PC-9 (cell line): ENCODE measurements at regions not wholly inside any gene's neighbourhood (a gene's known extent, or its start where the extent isn't known, plus 50 kb on each side); places are given as distances from the start of the nearest gene placed in this dataset.

ENCODE experiments used
- BruUV-seq: library from RNA; stranded (reverse); fragments of 400-500 nt; replicated peaks from 2 replicates; lab custom pipeline; 2021; lab: Mats Ljungman, UMichigan
- CTCF ChIA-PET: fragments of 300-600 bp; sonication (Branson Sonifier 250); formaldehyde crosslinking; loops from one replicate; lab custom pipeline; 2022; ENCODE audit warnings: antibody characterized with exemption; lab: Charles Lee
- POLR2A ChIA-PET: fragments of 300-600 bp; sonication (Branson Sonifier 250); formaldehyde crosslinking; loops from one replicate; lab custom pipeline; 2022; ENCODE audit warnings: antibody characterized with exemption; ENCODE audit not compliant: unreplicated experiment; lab: Charles Lee
- DNase-seq, 2 experiments: peaks; one replicate each; pipeline versions ENCODE4 v3.0.0 to v3.0.0-alpha.2; 2015 to 2022; ENCODE audit warnings: mixed read lengths in 1 of 2
- H2AFZ ChIP-seq: fragments of 200-600 bp; sonication (generic); 2 replicates; pipeline ENCODE4 v1.8.1; 2017; ENCODE audit warnings: antibody characterized with exemption
- H3F3A ChIP-seq: fragments of 200-600 bp; sonication (generic); 2 replicates; pipeline ENCODE4 v1.8.1; 2017; ENCODE audit warnings: antibody characterized with exemption, mild to moderate bottlenecking, low read depth; ENCODE audit not compliant: insufficient read depth
- H3K27ac ChIP-seq: fragments of 200-600 bp; sonication (generic); 2 replicates; pipeline ENCODE4 v1.6.1; 2016; ENCODE audit warnings: mixed run types
- H3K27me3 ChIP-seq: fragments of 200-600 bp; sonication (generic); 2 replicates; pipeline ENCODE4 v1.6.1; 2016; ENCODE audit warnings: low read depth, mixed run types; ENCODE audit not compliant: insufficient read depth
- H3K36me3 ChIP-seq: fragments of 200-600 bp; sonication (generic); 2 replicates; pipeline ENCODE4 v1.6.1; 2016; ENCODE audit warnings: low read depth, mixed run types
- H3K4me1 ChIP-seq: fragments of 200-600 bp; sonication (generic); replicated peaks from 2 replicates; pipeline ENCODE4 v1.6.1; 2016; ENCODE audit warnings: mixed run types; ENCODE audit not compliant: insufficient read depth
- H3K4me2 ChIP-seq: fragments of 200-600 bp; sonication (generic); 2 replicates; pipeline ENCODE4 v1.6.1; 2017; ENCODE audit warnings: mixed run types
- H3K4me3 ChIP-seq: fragments of 200-600 bp; sonication (generic); 2 replicates; pipeline ENCODE4 v1.6.1; 2016; ENCODE audit warnings: mixed run types
- H3K79me2 ChIP-seq: fragments of 200-600 bp; sonication (generic); 2 replicates; pipeline ENCODE4 v1.6.1; 2017; ENCODE audit warnings: low read depth, mixed run types
- H3K9me2 ChIP-seq: fragments of 200-600 bp; sonication (generic); 2 replicates; pipeline ENCODE4 v1.8.1; 2017; ENCODE audit warnings: mild to moderate bottlenecking; ENCODE audit not compliant: insufficient read depth
- H3K9me3 ChIP-seq: fragments of 200-600 bp; sonication (generic); 2 replicates; pipeline ENCODE4 v1.8.1; 2016; ENCODE audit warnings: low read depth; ENCODE audit not compliant: insufficient read depth
- H4K20me1 ChIP-seq: fragments of 200-600 bp; sonication (generic); 2 replicates; pipeline ENCODE4 v1.8.1; 2017; ENCODE audit not compliant: insufficient read depth
- CTCF ChIP-seq: fragments of 200-600 bp; sonication (generic); conservative IDR thresholded peaks from 2 replicates; pipeline ENCODE4 v1.6.1; 2017; ENCODE audit warnings: mixed run types, antibody characterized with exemption, mild to moderate bottlenecking, moderate library complexity
- EZH2 ChIP-seq: fragments of 200-600 bp; sonication (generic); IDR thresholded peaks from 2 replicates; pipeline ENCODE4 v1.8.0; 2017; ENCODE audit warnings: antibody characterized with exemption, low read depth
- intact Hi-C: fragments of 100-400 bp; cut with micrococcal nuclease; formaldehyde crosslinking; loops from one replicate; pipeline ENCODE4 v1.10.0; 2022; ENCODE audit not compliant: unreplicated experiment

DNA sequence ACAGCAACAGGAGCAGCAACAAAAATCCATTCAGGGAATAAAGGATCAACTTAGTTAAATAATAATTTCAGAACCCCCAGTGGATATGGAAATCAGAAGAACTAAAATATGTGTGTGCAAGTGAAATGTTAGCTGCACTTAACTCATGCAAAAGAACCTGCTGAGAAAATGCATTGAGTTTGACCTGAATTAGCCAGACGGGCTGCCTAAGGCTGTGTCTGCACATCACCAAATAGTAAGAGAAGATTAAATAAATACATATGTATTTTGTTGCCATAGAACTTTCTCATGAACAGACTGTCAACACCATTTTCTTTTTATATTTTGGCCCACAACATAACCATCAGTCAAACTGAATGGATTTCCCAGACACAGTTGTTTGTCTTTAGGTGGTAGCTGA lies 262.0 kb upstream of the PIK3C3 start:
- no peak for DNase-seq
- Histone ChIP-seq H3K27ac (no peak overlapping the region), H4K20me1 (no peaks in the 10 kb centered on the region), H3K4me1 (no peaks in the 10 kb centered on the region), H3K9me2 (no peaks in the 10 kb centered on the region), H3F3A (no peaks in the 10 kb centered on the region), H3K27me3 (no peaks in the 10 kb centered on the region), H3K4me3 (no peak overlapping the region), H3K4me2 (no peak overlapping the region), H3K9me3 (no peaks in the 10 kb centered on the region), H3K36me3 (no peaks in the 10 kb centered on the region), H3K79me2 (no peaks in the 10 kb centered on the region), H2AFZ (no peak overlapping the region)
- BruUV-seq = no TSS peak
- intact Hi-C loops = no loop called here
- POLR2A ChIA-PET = no interaction called here
- CTCF ChIA-PET = no interaction called here
- TF ChIP-seq EZH2 (no peak), CTCF (no peak)

GRCh38 chr18:41690332-41691127 lies 264.5 kb upstream of the PIK3C3 start:
- no peaks in the 10 kb centered on the region for H3F3A ChIP-seq
- POLR2A ChIA-PET = no interaction called here
- no peak overlapping the region for H2AFZ ChIP-seq
- no peak overlapping the region for H3K27ac ChIP-seq
- H3K79me2 ChIP-seq = no peaks in the 10 kb centered on the region
- TF ChIP-seq CTCF (no peak), EZH2 (no peak)
- H3K9me3 ChIP-seq = no peaks in the 10 kb centered on the region
- DNase-seq = no peak
- no peaks in the 10 kb centered on the region for H3K27me3 ChIP-seq
- no peak overlapping the region for H3K4me2 ChIP-seq
- no peaks in the 10 kb centered on the region for H4K20me1 ChIP-seq
- intact Hi-C loops = no loop called here
- H3K36me3 ChIP-seq = no peaks in the 10 kb centered on the region
- no peaks in the 10 kb centered on the region for H3K9me2 ChIP-seq
- H3K4me3 ChIP-seq = no peak overlapping the region
- CTCF ChIA-PET = no interaction called here
- BruUV-seq = no TSS peak
- no peaks in the 10 kb centered on the region for H3K4me1 ChIP-seq

DNA sequence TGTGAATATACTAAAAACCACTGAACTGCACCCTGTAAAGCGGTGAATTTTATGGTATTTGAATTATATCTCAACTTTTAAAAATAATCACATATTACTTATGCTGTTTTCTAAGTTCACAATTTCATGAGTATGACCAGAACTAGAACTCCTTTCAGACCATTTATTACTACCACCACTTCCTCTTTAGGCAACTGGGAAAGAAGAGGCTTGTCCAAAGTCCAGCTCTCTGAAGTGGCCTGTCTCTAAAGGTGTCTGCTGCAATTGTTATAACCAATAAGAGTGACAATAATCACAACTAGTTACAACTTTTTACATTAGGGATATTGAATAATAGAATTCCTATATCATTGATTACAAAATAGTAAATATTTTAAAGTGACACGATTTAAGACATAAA lies 267.9 kb upstream of the PIK3C3 start:
- no peak for DNase-seq
- BruUV-seq = no TSS peak

More for the DNA sequence above, 267.9 kb upstream of the PIK3C3 start:
- H2AFZ ChIP-seq = no peak overlapping the region
- H3K9me3 ChIP-seq = no peaks in the 10 kb centered on the region
- H3K79me2 ChIP-seq = no peaks in the 10 kb centered on the region
- H3K36me3 ChIP-seq = no peaks in the 10 kb centered on the region
- no peak overlapping the region for H3K4me2 ChIP-seq
- intact Hi-C loops = no loop called here
- H4K20me1 ChIP-seq = no peaks in the 10 kb centered on the region
- H3K27ac ChIP-seq = no peak overlapping the region
- no peaks in the 10 kb centered on the region for H3K4me1 ChIP-seq
- CTCF ChIA-PET = no interaction called here
- TF ChIP-seq CTCF = no peak
- no peak for TF ChIP-seq EZH2
- POLR2A ChIA-PET = no interaction called here
- no peaks in the 10 kb centered on the region for H3K9me2 ChIP-seq
- no peaks in the 10 kb centered on the region for H3F3A ChIP-seq
- no peaks in the 10 kb centered on the region for H3K27me3 ChIP-seq
- no peak overlapping the region for H3K4me3 ChIP-seq
